Activated B cell treated with CpG ODN at 0.5 μM for 24 hours (primary cell): ENCODE measurements at regions not wholly inside any gene's neighbourhood (a gene's known extent, or its start where the extent isn't known, plus 50 kb on each side); places are given as distances from the start of the nearest gene placed in this dataset.

Source experiments
- ATAC-seq: fragments of 200-7000 bp; cut with Tn5 transposase; one replicate; pipeline ENCODE4 v1.10.0; 2021; ENCODE audit warnings: low read depth, mild to moderate bottlenecking, moderate library complexity
- CTCF ChIA-PET: fragments of 350-600 bp; sonication (Branson Sonifier 250); formaldehyde crosslinking; loops from one replicate; lab custom pipeline; 2021; ENCODE audit warnings: antibody characterized with exemption; lab: Charles Lee
- POLR2A ChIA-PET: fragments of 350-600 bp; sonication (Branson Sonifier 250); formaldehyde crosslinking; loops from one replicate; lab custom pipeline; 2021; ENCODE audit warnings: antibody characterized with exemption; lab: Charles Lee
- DNase-seq: peaks from one replicate; pipeline ENCODE4 v3.0.0; 2022
- H3K27ac Mint-ChIP-seq: one replicate; pipeline ENCODE4 v1.8.0; 2020; ENCODE audit warnings: mixed read lengths
- H3K27me3 Mint-ChIP-seq: one replicate; pipeline ENCODE4 v1.8.0; 2021; ENCODE audit warnings: mixed read lengths
- H3K36me3 Mint-ChIP-seq: one replicate; pipeline ENCODE4 v1.8.0; 2021; ENCODE audit warnings: low read depth, mixed read lengths
- H3K4me1 Mint-ChIP-seq: one replicate; pipeline ENCODE4 v1.8.0; 2021; ENCODE audit warnings: mixed read lengths
- H3K4me3 Mint-ChIP-seq: one replicate; pipeline ENCODE4 v1.8.0; 2020; ENCODE audit warnings: mild to moderate bottlenecking, mixed read lengths
- H3K9me3 Mint-ChIP-seq: one replicate; pipeline ENCODE4 v1.8.0; 2020; ENCODE audit warnings: mixed read lengths
- intact Hi-C: fragments of 100-400 bp; cut with micrococcal nuclease; formaldehyde crosslinking; loops from one replicate; pipeline ENCODE4 v1.15.1; 2024
- TF ChIP-seq, protein P1 (sequence below): fragments of 200-600 bp; IDR thresholded peaks from one replicate; pipeline ENCODE4 v1.8.0; 2022; ENCODE audit warnings: antibody characterized with exemption, mild to moderate bottlenecking

DNA sequence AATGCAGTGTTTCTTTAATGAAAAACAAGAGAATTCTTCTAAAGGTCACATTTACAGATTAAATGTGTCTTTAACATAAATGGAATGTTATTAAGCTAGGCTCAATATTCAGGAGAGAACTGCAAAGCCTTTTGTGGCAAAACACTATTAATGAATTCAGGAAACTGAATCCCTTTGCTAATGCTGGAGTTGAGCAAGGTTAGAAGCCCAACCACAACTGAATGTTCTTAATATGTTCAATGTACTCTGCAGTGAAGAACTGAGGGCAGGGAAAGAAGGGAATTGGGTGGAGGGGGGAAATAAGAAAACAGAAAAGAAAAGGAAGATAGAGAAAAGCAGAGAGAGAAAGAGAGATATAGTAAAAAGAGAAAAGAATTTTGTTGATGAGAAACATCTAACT, 276.7 kb upstream of the TMEM161B start:
- ATAC-seq (no peak), DNase-seq (no peak)
- Mint-ChIP-seq H3K4me1 (no peaks in the 10 kb centered on the region), H3K36me3 (no peaks in the 10 kb centered on the region), H3K27ac (no peak overlapping the region), H3K4me3 (no peak overlapping the region), H3K27me3 (peaks cover 11% of the 10 kb centered on the region), H3K9me3 (no peaks in the 10 kb centered on the region)
- TF ChIP-seq, protein P1, sequence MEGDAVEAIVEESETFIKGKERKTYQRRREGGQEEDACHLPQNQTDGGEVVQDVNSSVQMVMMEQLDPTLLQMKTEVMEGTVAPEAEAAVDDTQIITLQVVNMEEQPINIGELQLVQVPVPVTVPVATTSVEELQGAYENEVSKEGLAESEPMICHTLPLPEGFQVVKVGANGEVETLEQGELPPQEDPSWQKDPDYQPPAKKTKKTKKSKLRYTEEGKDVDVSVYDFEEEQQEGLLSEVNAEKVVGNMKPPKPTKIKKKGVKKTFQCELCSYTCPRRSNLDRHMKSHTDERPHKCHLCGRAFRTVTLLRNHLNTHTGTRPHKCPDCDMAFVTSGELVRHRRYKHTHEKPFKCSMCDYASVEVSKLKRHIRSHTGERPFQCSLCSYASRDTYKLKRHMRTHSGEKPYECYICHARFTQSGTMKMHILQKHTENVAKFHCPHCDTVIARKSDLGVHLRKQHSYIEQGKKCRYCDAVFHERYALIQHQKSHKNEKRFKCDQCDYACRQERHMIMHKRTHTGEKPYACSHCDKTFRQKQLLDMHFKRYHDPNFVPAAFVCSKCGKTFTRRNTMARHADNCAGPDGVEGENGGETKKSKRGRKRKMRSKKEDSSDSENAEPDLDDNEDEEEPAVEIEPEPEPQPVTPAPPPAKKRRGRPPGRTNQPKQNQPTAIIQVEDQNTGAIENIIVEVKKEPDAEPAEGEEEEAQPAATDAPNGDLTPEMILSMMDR = no peak
- intact Hi-C loops = no loop called here
- POLR2A ChIA-PET = no interaction called here
- CTCF ChIA-PET = no interaction called here

GRCh38 chr5:88544671-88545070, 276.0 kb upstream of the TMEM161B start:
- Mint-ChIP-seq H3K36me3 (no peaks in the 10 kb centered on the region), H3K4me1 (no peaks in the 10 kb centered on the region), H3K27me3 (peaks cover 11% of the 10 kb centered on the region), H3K4me3 (no peak overlapping the region), H3K9me3 (no peaks in the 10 kb centered on the region), H3K27ac (no peak overlapping the region)
- no peak for DNase-seq
- intact Hi-C loops = no loop called here
- no peak for ATAC-seq
- TF ChIP-seq, protein P1 = no peak
- ChIA-PET POLR2A (no interaction called here), CTCF (no interaction called here)

GRCh38 chr5:88544136-88544645, 275.5 kb upstream of the TMEM161B start:
- ATAC-seq (no peak), DNase-seq (no peak)
- no peaks in the 10 kb centered on the region for H3K36me3 Mint-ChIP-seq
- CTCF ChIA-PET = no interaction called here
- TF ChIP-seq, protein P1 = no peak
- no peak overlapping the region for H3K27ac Mint-ChIP-seq
- no peaks in the 10 kb centered on the region for H3K4me1 Mint-ChIP-seq
- intact Hi-C loops = no loop called here
- no peak overlapping the region for H3K4me3 Mint-ChIP-seq
- H3K9me3 Mint-ChIP-seq = no peaks in the 10 kb centered on the region
- POLR2A ChIA-PET = no interaction called here
- peaks cover 16% of the 10 kb centered on the region for H3K27me3 Mint-ChIP-seq

GRCh38 chr5:88542786-88543185, 274.1 kb upstream of the TMEM161B start:
- Mint-ChIP-seq H3K27me3 (peaks cover 17% of the 10 kb centered on the region), H3K36me3 (no peaks in the 10 kb centered on the region), H3K4me1 (no peaks in the 10 kb centered on the region), H3K4me3 (no peak overlapping the region), H3K9me3 (no peaks in the 10 kb centered on the region), H3K27ac (no peak overlapping the region)
- ChIA-PET POLR2A (no interaction called here), CTCF (no interaction called here)
- TF ChIP-seq, protein P1 = no peak
- intact Hi-C loops = no loop called here
- DNase-seq (no peak), ATAC-seq (no peak)

- Mint-ChIP-seq H3K4me1 (no peaks in the 10 kb centered on the region), H3K4me3 (no peak overlapping the region), H3K9me3 (no peaks in the 10 kb centered on the region), H3K27me3 (peaks cover 21% of the 10 kb centered on the region), H3K27ac (no peak overlapping the region), H3K36me3 (no peaks in the 10 kb centered on the region)
- intact Hi-C loops = no loop called here
- DNase-seq = no peak
- CTCF ChIA-PET = no interaction called here
- no peak for ATAC-seq
- POLR2A ChIA-PET = no interaction called here
- TF ChIP-seq, protein P1 = no peak
Measured at GRCh38 chr5:88540471-88541115, 271.9 kb upstream of the TMEM161B start.
